ENCODE measurements at regions not wholly inside any gene's neighbourhood (a gene's known extent, or its start where the extent isn't known, plus 50 kb on each side); places are given as distances from the start of the nearest gene placed in this dataset.
"Not testable (repeated sequence)": the region's sequence is repeated elsewhere in the genome, so short reads cannot be mapped to it uniquely, and the experiment has no call there.

DNA sequence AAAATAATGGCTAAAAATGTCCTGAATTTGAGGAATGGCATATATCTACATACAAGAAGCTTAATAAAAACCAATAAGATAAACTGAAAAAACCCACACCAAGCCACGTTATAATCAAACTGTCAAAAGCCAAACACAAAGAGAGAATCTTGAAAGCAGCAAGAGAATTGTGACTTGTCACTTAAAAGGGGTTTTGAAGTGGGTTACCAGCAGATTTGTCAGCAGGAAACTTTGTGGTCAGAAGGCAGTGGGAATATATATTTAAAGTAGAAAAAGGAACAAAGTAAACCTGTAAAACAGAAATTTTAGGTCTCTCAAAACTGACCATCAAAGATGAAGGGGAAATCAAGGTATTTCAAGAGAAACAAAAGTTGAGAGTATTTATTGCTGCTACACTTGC lies 171.9 kb upstream of the CNTNAP5 start:
- Histone ChIP-seq H3K36me3 (ENCODE audit: insufficient read depth, low read length) (no peaks in the 10 kb centered on the region), H3K27ac (ENCODE audit: low read depth in 1 of 2, low read length in 2 of 2) (no peak overlapping the region), H3K9me3 (ENCODE audit: control insufficient read depth in 1 of 2, insufficient read depth in 1 of 2, low read length in 2 of 2) (peaks cover 5 to 8% of the 10 kb centered on the region in 2 experiments), H3K27me3 (ENCODE audit: control insufficient read depth in 1 of 2, insufficient read depth in 2 of 2, low read length in 2 of 2) (no peaks in the 10 kb centered on the region), H3K4me1 (ENCODE audit: insufficient read depth, low read length) (no peaks in the 10 kb centered on the region), H3K4me3 (ENCODE audit: low read length) (no peak overlapping the region)
- ATAC-seq (ENCODE audit: poor library complexity) (no peak), DNase-seq (no peak)
- POLR2A ChIA-PET = no interaction called here
- Mint-ChIP-seq H3K27ac (no peak overlapping the region), H3K4me3 (no peak overlapping the region), H3K9me3 (peaks cover 14% of the 10 kb centered on the region), H3K4me1 (ENCODE audit: low read depth) (no peaks in the 10 kb centered on the region), H3K36me3 (ENCODE audit: low read depth) (no peaks in the 10 kb centered on the region), H3K27me3 (no peaks in the 10 kb centered on the region)
- CTCF ChIA-PET = no interaction called here
- TF ChIP-seq, protein P1, sequence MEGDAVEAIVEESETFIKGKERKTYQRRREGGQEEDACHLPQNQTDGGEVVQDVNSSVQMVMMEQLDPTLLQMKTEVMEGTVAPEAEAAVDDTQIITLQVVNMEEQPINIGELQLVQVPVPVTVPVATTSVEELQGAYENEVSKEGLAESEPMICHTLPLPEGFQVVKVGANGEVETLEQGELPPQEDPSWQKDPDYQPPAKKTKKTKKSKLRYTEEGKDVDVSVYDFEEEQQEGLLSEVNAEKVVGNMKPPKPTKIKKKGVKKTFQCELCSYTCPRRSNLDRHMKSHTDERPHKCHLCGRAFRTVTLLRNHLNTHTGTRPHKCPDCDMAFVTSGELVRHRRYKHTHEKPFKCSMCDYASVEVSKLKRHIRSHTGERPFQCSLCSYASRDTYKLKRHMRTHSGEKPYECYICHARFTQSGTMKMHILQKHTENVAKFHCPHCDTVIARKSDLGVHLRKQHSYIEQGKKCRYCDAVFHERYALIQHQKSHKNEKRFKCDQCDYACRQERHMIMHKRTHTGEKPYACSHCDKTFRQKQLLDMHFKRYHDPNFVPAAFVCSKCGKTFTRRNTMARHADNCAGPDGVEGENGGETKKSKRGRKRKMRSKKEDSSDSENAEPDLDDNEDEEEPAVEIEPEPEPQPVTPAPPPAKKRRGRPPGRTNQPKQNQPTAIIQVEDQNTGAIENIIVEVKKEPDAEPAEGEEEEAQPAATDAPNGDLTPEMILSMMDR (IDR thresholded peaks at IDR 0.05) = no peak
- intact Hi-C loops (cut with DNase I, micrococcal nuclease) = no loop called here

DNA sequence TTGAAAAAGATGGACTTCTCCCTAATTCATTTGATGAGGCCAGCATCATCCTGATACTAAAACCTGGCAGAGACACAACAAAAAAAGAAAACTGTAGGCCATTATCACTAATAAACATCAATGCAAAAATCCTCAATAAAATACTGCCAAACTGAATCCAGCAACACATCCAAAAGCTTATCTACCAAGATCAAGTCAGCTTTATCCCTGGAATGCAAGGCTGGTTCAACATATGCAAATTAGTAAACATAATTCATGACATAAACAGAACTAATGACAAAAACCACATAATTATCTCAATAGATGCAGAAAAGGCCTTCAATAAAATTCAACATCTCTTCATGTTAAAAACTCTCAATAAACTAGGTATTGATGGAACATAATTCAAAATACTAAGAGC lies 166.1 kb upstream of the CNTNAP5 start:
- H3K4me1 Mint-ChIP-seq (ENCODE audit: low read depth); H3K27me3 Mint-ChIP-seq; H3K4me3 ChIP-seq (ENCODE audit: low read length); H3K27ac Mint-ChIP-seq; POLR2A ChIA-PET; H3K4me3 Mint-ChIP-seq; intact Hi-C loops (cut with DNase I, micrococcal nuclease); H3K36me3 Mint-ChIP-seq (ENCODE audit: low read depth); CTCF ChIA-PET; H3K4me1 ChIP-seq (ENCODE audit: insufficient read depth, low read length); H3K36me3 ChIP-seq (ENCODE audit: insufficient read depth, low read length); H3K27me3 ChIP-seq (ENCODE audit: control insufficient read depth in 1 of 2, insufficient read depth in 2 of 2, low read length in 2 of 2); DNase-seq; ATAC-seq (ENCODE audit: poor library complexity); H3K27ac ChIP-seq (ENCODE audit: low read depth in 1 of 2, low read length in 2 of 2); H3K9me3 ChIP-seq (ENCODE audit: control insufficient read depth in 1 of 2, insufficient read depth in 1 of 2, low read length in 2 of 2): not testable (repeated sequence)
- peaks cover 15% of the 10 kb centered on the region for H3K9me3 Mint-ChIP-seq

DNA sequence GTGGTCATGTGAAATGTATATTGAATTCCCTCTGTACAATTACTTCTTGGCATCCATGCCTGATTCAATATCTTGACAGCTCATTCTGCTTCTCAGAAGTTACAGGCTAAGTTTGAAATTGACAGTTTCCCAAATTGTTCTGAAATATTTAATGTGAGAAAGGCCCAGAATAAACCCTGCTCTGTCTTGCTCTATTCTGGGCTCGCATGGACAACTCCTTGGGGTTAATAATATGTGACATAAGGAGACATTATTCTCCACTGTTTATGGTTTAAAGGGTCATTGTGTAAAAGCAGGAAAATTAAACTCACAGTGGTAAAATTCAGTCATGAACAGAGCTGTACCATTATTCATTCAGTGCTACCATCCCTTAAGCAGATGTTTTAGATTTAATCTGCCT lies 160.7 kb upstream of the CNTNAP5 start:
- TF ChIP-seq, protein P1 (IDR thresholded peaks at IDR 0.05) = no peak
- no peak overlapping the region for H3K27ac ChIP-seq (ENCODE audit: low read depth in 1 of 2, low read length in 2 of 2)
- H3K9me3 ChIP-seq (ENCODE audit: control insufficient read depth in 1 of 2, insufficient read depth in 1 of 2, low read length in 2 of 2) = peaks cover 0 to 6% of the 10 kb centered on the region in 2 experiments
- DNase-seq (no peak), ATAC-seq (ENCODE audit: poor library complexity) (no peak)
- H3K4me3 ChIP-seq (ENCODE audit: low read length) = no peak overlapping the region
- POLR2A ChIA-PET = no interaction called here
- Mint-ChIP-seq H3K4me3 (no peak overlapping the region), H3K27me3 (no peaks in the 10 kb centered on the region), H3K9me3 (peaks cover 10% of the 10 kb centered on the region), H3K4me1 (ENCODE audit: low read depth) (no peaks in the 10 kb centered on the region), H3K36me3 (ENCODE audit: low read depth) (no peaks in the 10 kb centered on the region), H3K27ac (no peak overlapping the region)
- intact Hi-C loops (cut with DNase I, micrococcal nuclease) = no loop called here
- H3K27me3 ChIP-seq (ENCODE audit: control insufficient read depth in 1 of 2, insufficient read depth in 2 of 2, low read length in 2 of 2) = no peaks in the 10 kb centered on the region
- no peaks in the 10 kb centered on the region for H3K4me1 ChIP-seq (ENCODE audit: insufficient read depth, low read length)
- CTCF ChIA-PET = no interaction called here
- no peaks in the 10 kb centered on the region for H3K36me3 ChIP-seq (ENCODE audit: insufficient read depth, low read length)

DNA sequence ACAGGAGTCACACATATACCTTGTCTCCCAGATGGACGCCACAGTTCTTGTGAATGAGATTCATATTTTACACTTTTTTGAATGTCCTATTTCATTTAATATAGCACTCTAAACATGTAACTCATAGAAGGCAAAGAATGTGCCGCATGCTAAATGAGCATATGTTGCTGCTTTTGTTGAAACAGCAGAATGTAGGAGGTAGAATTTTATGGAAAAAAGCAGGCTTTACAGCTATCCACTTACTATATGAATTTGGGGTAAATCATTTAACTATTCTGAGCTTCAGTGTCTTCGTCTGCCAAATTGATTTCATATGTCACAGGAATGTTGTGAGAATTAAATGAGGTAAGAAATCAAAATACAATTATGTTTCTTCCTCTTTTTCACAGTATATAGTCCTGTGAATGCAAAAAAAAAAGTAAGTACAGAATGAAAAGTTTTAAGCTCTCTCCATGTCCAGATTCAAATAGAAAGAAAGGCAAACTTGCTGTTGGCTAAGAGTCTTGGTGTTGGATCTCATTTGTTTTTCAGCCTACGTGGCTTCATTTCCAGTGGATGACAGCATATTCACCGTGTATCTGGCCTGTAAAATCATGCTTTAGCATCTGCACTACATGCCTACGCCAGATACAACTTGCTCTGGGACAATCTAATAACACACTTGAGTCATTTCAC lies 154.7 kb upstream of the CNTNAP5 start:
- Histone ChIP-seq H3K27ac (ENCODE audit: low read depth in 1 of 2, low read length in 2 of 2) (no peak overlapping the region), H3K36me3 (ENCODE audit: insufficient read depth, low read length) (no peaks in the 10 kb centered on the region), H3K27me3 (ENCODE audit: control insufficient read depth in 1 of 2, insufficient read depth in 2 of 2, low read length in 2 of 2) (no peaks in the 10 kb centered on the region), H3K9me3 (ENCODE audit: control insufficient read depth in 1 of 2, insufficient read depth in 1 of 2, low read length in 2 of 2) (peaks cover 0 to 9% of the 10 kb centered on the region in 2 experiments), H3K4me1 (ENCODE audit: insufficient read depth, low read length) (no peaks in the 10 kb centered on the region), H3K4me3 (ENCODE audit: low read length) (no peak overlapping the region)
- H3K4me1 Mint-ChIP-seq (ENCODE audit: low read depth) = no peaks in the 10 kb centered on the region
- no peak overlapping the region for H3K27ac Mint-ChIP-seq
- CTCF ChIA-PET = no interaction called here
- TF ChIP-seq, protein P1 (IDR thresholded peaks at IDR 0.05) = no peak
- H3K4me3 Mint-ChIP-seq = no peak overlapping the region
- DNase-seq = no peak
- intact Hi-C loops (cut with DNase I, micrococcal nuclease) = no loop called here
- H3K27me3 Mint-ChIP-seq = no peaks in the 10 kb centered on the region
- peaks cover 3% of the 10 kb centered on the region for H3K9me3 Mint-ChIP-seq
- POLR2A ChIA-PET = no interaction called here
- ATAC-seq (ENCODE audit: poor library complexity) = no peak
- H3K36me3 Mint-ChIP-seq (ENCODE audit: low read depth) = no peaks in the 10 kb centered on the region
